LNCAP (cell line): ENCODE measurements at regions not wholly inside any gene's neighbourhood (a gene's known extent, or its start where the extent isn't known, plus 50 kb on each side); places are given as distances from the start of the nearest gene placed in this dataset.

ENCODE experiments used
- CTCF ChIP-seq: fragments of 450-650 bp; IDR thresholded peaks from 2 replicates; pipeline ENCODE4 v1.5.1; 2017; ENCODE audit warnings: mild to moderate bottlenecking

- no peak for TF ChIP-seq CTCF
Measured at GRCh38 chr3:30476368-30477084, 129.9 kb upstream of the TGFBR2 start.

GRCh38 chr3:30477149-30477921 is 129.1 kb upstream of the TGFBR2 start:
- TF ChIP-seq CTCF = no peak

GRCh38 chr3:30480587-30480986 is 125.8 kb upstream of the TGFBR2 start:
- TF ChIP-seq CTCF = no peak

- no peak for TF ChIP-seq CTCF
Measured at GRCh38 chr3:30481241-30481640, 125.2 kb upstream of the TGFBR2 start.

- no peak for TF ChIP-seq CTCF
Measured at GRCh38 chr3:30486368-30486767, 120.0 kb upstream of the TGFBR2 start.

- no peak for TF ChIP-seq CTCF
Measured at GRCh38 chr3:30488070-30488756, 118.2 kb upstream of the TGFBR2 start.

- TF ChIP-seq CTCF = no peak
Measured at GRCh38 chr3:30492322-30493192, 113.8 kb upstream of the TGFBR2 start.
